H1 (cell line): ENCODE measurements at regions not wholly inside any gene's neighbourhood (a gene's known extent, or its start where the extent isn't known, plus 50 kb on each side); places are given as distances from the start of the nearest gene placed in this dataset.

Experiments
- CTCF ChIA-PET: fragments of 300-600 bp; sonication (Branson Sonifier 250); formaldehyde crosslinking; loops from one replicate; lab custom pipeline; 2021; ENCODE audit not compliant: partially characterized antibody; lab: Charles Lee
- POLR2A ChIA-PET: fragments of 300-600 bp; sonication (Branson Sonifier 250); formaldehyde crosslinking; loops from one replicate; lab custom pipeline; 2021; ENCODE audit warnings: inconsistent platforms; ENCODE audit not compliant: partially characterized antibody; lab: Charles Lee
- DNase-seq, 2 experiments: peaks; one replicate each; pipeline versions ENCODE4 v3.0.0 to v3.0.0-alpha.2; 2010 to 2022; ENCODE audit warnings: low spot score in 2 of 2, low read depth in 1 of 2, mixed read lengths in 1 of 2
- FAIRE-seq: peaks from 2 replicates; lab custom pipeline; 2011; peaks lifted over from hg19 to GRCh38; lab: Jason Lieb, UNC
- H2AFZ ChIP-seq: 2 replicates; pipeline ENCODE4 v1.8.1; 2012; ENCODE audit warnings: low read length, inconsistent platforms
- H2AK5ac ChIP-seq: 2 replicates; pipeline ENCODE4 v1.6.1; 2013; ENCODE audit warnings: low read depth, low read length
- H2BK120ac ChIP-seq: replicated peaks from 2 replicates; pipeline ENCODE3; 2013; ENCODE audit warnings: low read depth, low read length, inconsistent platforms
- H2BK12ac ChIP-seq: 2 replicates; pipeline ENCODE4 v1.6.1; 2013; ENCODE audit warnings: low read depth, low read length
- H2BK15ac ChIP-seq: 2 replicates; pipeline ENCODE4 v1.6.1; 2013; ENCODE audit warnings: low read length
- H2BK20ac ChIP-seq: 2 replicates; pipeline ENCODE4 v1.6.1; 2013; ENCODE audit warnings: low read length
- H2BK5ac ChIP-seq: 2 replicates; pipeline ENCODE4 v1.6.1; 2013; ENCODE audit warnings: low read depth, low read length
- H3K14ac ChIP-seq: 2 replicates; pipeline ENCODE4 v1.6.1; 2013; ENCODE audit warnings: inconsistent platforms; ENCODE audit not compliant: insufficient read length
- H3K18ac ChIP-seq: 2 replicates; pipeline ENCODE4 v1.6.1; 2013; ENCODE audit warnings: low read length; ENCODE audit errors: extremely low read depth
- H3K23ac ChIP-seq: 2 replicates; pipeline ENCODE4 v1.6.1; 2013; ENCODE audit warnings: inconsistent platforms; ENCODE audit not compliant: insufficient read length
- H3K23me2 ChIP-seq: 2 replicates; pipeline ENCODE4 v1.6.1; 2013; ENCODE audit warnings: low read depth, low read length
- H3K27ac ChIP-seq: 2 replicates; pipeline ENCODE4 v1.6.1; 2011; ENCODE audit warnings: low read depth, low read length, inconsistent platforms
- H3K27me3 ChIP-seq, 4 experiments: replicated peaks in 1 of 4; 1 replicate in 1 of 4; 2 replicates in 3 of 4; pipeline versions ENCODE4 v1.6.1 to v1.8.1; 2011 to 2013; ENCODE audit warnings: low read length in 3 of 4, mild to moderate bottlenecking in 3 of 4, inconsistent platforms in 2 of 4, mixed read lengths in 2 of 4, moderate library complexity in 1 of 4; ENCODE audit not compliant: control insufficient read depth in 3 of 4, insufficient read depth in 3 of 4; ENCODE audit errors: extremely low read depth in 1 of 4
- H3K36me3 ChIP-seq, 4 experiments: 2 replicates each; pipeline versions ENCODE4 v1.6.1 to v1.8.1; 2011 to 2013; ENCODE audit warnings: mild to moderate bottlenecking in 4 of 4, low read length in 3 of 4, moderate library complexity in 2 of 4, control low read depth in 1 of 4, inconsistent platforms in 1 of 4; ENCODE audit not compliant: insufficient read depth in 4 of 4, control insufficient read depth in 2 of 4
- H3K4ac ChIP-seq: replicated peaks from 2 replicates; pipeline ENCODE3; 2013; ENCODE audit warnings: low read length, low read depth, mixed read lengths, inconsistent platforms; ENCODE audit not compliant: insufficient read length
- H3K4me1 ChIP-seq, 4 experiments: replicated peaks in 1 of 4; 1 replicate in 1 of 4; 2 replicates in 3 of 4; pipeline versions ENCODE4 v1.6.1 to v1.8.1; 2011 to 2013; ENCODE audit warnings: low read length in 3 of 4, inconsistent platforms in 2 of 4, mixed read lengths in 1 of 4; ENCODE audit not compliant: insufficient read depth in 4 of 4, control insufficient read depth in 3 of 4
- H3K4me2 ChIP-seq, 2 experiments: 2 replicates each; pipeline versions ENCODE4 v1.6.1 to v1.8.1; 2011 to 2013; ENCODE audit warnings: low read depth in 2 of 2, low read length in 2 of 2, control low read depth in 1 of 2, inconsistent platforms in 1 of 2, mild to moderate bottlenecking in 1 of 2; ENCODE audit not compliant: insufficient read depth in 1 of 2
- H3K4me3 ChIP-seq, 4 experiments: fragments of 200-600, 300-600 bp in 1 of 4; sonication (generic), shearing (Covaris generic), sonication (Bioruptor Twin) in 1 of 4; 2 replicates each; pipeline versions ENCODE4 v1.5.1 to v1.8.1; 2011 to 2016; ENCODE audit warnings: low read length in 4 of 4, low read depth in 3 of 4, control low read depth in 2 of 4, inconsistent platforms in 2 of 4, mild to moderate bottlenecking in 2 of 4, mixed read lengths in 1 of 4, moderate library complexity in 1 of 4; ENCODE audit not compliant: insufficient read depth in 2 of 4; ENCODE audit errors: extremely low read depth in 1 of 4
- H3K56ac ChIP-seq: replicated peaks from 2 replicates; pipeline ENCODE3; 2013; ENCODE audit warnings: low read depth, mild to moderate bottlenecking, mixed read lengths, low read length, inconsistent platforms; ENCODE audit not compliant: insufficient read length
- H3K79me1 ChIP-seq: 2 replicates; pipeline ENCODE4 v1.6.1; 2013; ENCODE audit warnings: low read depth, low read length, control low read depth
- H3K79me2 ChIP-seq, 2 experiments: 2 replicates each; pipeline versions ENCODE4 v1.6.1 to v1.8.1; 2012 to 2013; ENCODE audit warnings: low read length in 2 of 2, mild to moderate bottlenecking in 2 of 2, inconsistent platforms in 1 of 2; ENCODE audit not compliant: insufficient read depth in 2 of 2, control insufficient read depth in 1 of 2
- H3K9ac ChIP-seq, 4 experiments: replicated peaks in 1 of 4; 1 replicate in 1 of 4; 2 replicates in 3 of 4; pipeline versions ENCODE4 v1.6.1 to v1.8.1; 2011 to 2013; ENCODE audit warnings: low read depth in 3 of 4, low read length in 3 of 4, control low read depth in 2 of 4, mild to moderate bottlenecking in 2 of 4, moderate library complexity in 2 of 4, inconsistent platforms in 1 of 4; ENCODE audit errors: extremely low read depth in 1 of 4
- H3K9me3 ChIP-seq, 2 experiments: 2 replicates each; pipeline versions ENCODE4 v1.6.1 to v1.8.1; 2012 to 2013; ENCODE audit warnings: mild to moderate bottlenecking in 2 of 2, moderate library complexity in 2 of 2, control low read depth in 1 of 2, inconsistent platforms in 1 of 2, low read depth in 1 of 2, low read length in 1 of 2, mixed read lengths in 1 of 2; ENCODE audit not compliant: insufficient read depth in 2 of 2
- H4K20me1 ChIP-seq, 2 experiments: replicated peaks in 1 of 2; 2 replicates each; pipeline versions ENCODE3 to v1.8.1; 2011 to 2013; ENCODE audit warnings: inconsistent platforms in 2 of 2, low read length in 2 of 2, mild to moderate bottlenecking in 1 of 2; ENCODE audit not compliant: insufficient read depth in 2 of 2, control insufficient read depth in 1 of 2
- H4K5ac ChIP-seq: 2 replicates; pipeline ENCODE4 v1.6.1; 2013; ENCODE audit warnings: low read length, low read depth, mixed read lengths, inconsistent platforms; ENCODE audit not compliant: insufficient read length
- H4K8ac ChIP-seq: 2 replicates; pipeline ENCODE4 v1.8.0; 2013; ENCODE audit warnings: mild to moderate bottlenecking, moderate library complexity, low read length, inconsistent platforms; ENCODE audit not compliant: insufficient read depth; ENCODE audit errors: extremely low read depth
- H4K91ac ChIP-seq: replicated peaks from 2 replicates; pipeline ENCODE3; 2013; ENCODE audit warnings: low read length, mixed read lengths, inconsistent platforms; ENCODE audit not compliant: insufficient read length
- ATF3 ChIP-seq: IDR thresholded peaks from 2 replicates; pipeline ENCODE4 v1.6.1; 2011; ENCODE audit warnings: low read depth, mild to moderate bottlenecking, low read length; ENCODE audit not compliant: insufficient read depth
- BACH1 ChIP-seq: IDR thresholded peaks from 2 replicates; pipeline ENCODE4 v1.6.1; 2012; ENCODE audit warnings: low read length, improper control_type of control experiment
- BRCA1 ChIP-seq: IDR thresholded peaks from 2 replicates; pipeline ENCODE4 v1.6.1; 2012; ENCODE audit warnings: low read depth, low read length, improper control_type of control experiment
- CHD2 ChIP-seq: IDR thresholded peaks from 2 replicates; pipeline ENCODE4 v1.6.1; 2012; ENCODE audit warnings: low read length, improper control_type of control experiment
- EGR1 ChIP-seq: IDR thresholded peaks from 2 replicates; pipeline ENCODE4 v1.6.1; 2011; ENCODE audit warnings: low read depth, low read length, borderline replicate concordance
- EZH2 ChIP-seq: fragments of 200-600 bp; sonication (generic); IDR thresholded peaks from 2 replicates; pipeline ENCODE4 v1.7.1; 2012; ENCODE audit warnings: low read depth, mild to moderate bottlenecking, moderate library complexity, low read length, inconsistent platforms; ENCODE audit not compliant: severe bottlenecking
- GABPA ChIP-seq: IDR thresholded peaks from 2 replicates; pipeline ENCODE4 v1.6.1; 2011; ENCODE audit warnings: mild to moderate bottlenecking, low read length, moderate library complexity, borderline replicate concordance; ENCODE audit not compliant: insufficient read depth
- KDM1A ChIP-seq: fragments of 200-600, 300-600 bp; sonication (generic); IDR thresholded peaks from 2 replicates; pipeline ENCODE4 v1.7.1; 2016; ENCODE audit warnings: mild to moderate bottlenecking, low read length, borderline replicate concordance
- NANOG ChIP-seq: IDR thresholded peaks from 2 replicates; pipeline ENCODE4 v1.6.1; 2011; ENCODE audit warnings: low read length, low read depth, mild to moderate bottlenecking, inconsistent platforms; ENCODE audit not compliant: insufficient read depth, poor library complexity, severe bottlenecking
- RBBP5 ChIP-seq: IDR thresholded peaks from 2 replicates; pipeline ENCODE4 v1.7.1; 2012; ENCODE audit warnings: low read depth, mild to moderate bottlenecking, inconsistent platforms, low read length, moderate library complexity, borderline replicate concordance
- SRF ChIP-seq: IDR thresholded peaks from 2 replicates; pipeline ENCODE4 v1.6.1; 2011; ENCODE audit warnings: mild to moderate bottlenecking, low read depth, low read length, moderate library complexity
- TAF1 ChIP-seq: IDR thresholded peaks from 2 replicates; pipeline ENCODE4 v1.6.1; 2011; ENCODE audit warnings: mild to moderate bottlenecking, low read depth, low read length
- TCF12 ChIP-seq: IDR thresholded peaks from 2 replicates; pipeline ENCODE4 v1.6.1; 2011; ENCODE audit warnings: low read depth, mild to moderate bottlenecking, low read length
- TEAD4 ChIP-seq: IDR thresholded peaks from 2 replicates; pipeline ENCODE4 v1.6.1; 2012; ENCODE audit warnings: low read depth, low read length, inconsistent platforms, mixed read lengths
- ZNF274 ChIP-seq: IDR thresholded peaks from 2 replicates; pipeline ENCODE4 v1.7.0; 2012; ENCODE audit warnings: low read length, borderline replicate concordance; ENCODE audit errors: extremely low read depth
- WGBS, 2 experiments: shearing (Covaris generic) in 1 of 2; methylation state at CpG; one replicate each; pipeline versions ENCODE4 v1.1.6 to v1.1.7; 2013 to 2015; ENCODE audit warnings: low lambda C conversion rate in 2 of 2, mixed read lengths in 2 of 2, inconsistent platforms in 1 of 2, low coverage in 1 of 2, missing lambda C conversion rate in 1 of 2; ENCODE audit not compliant: insufficient replicate concordance in 2 of 2, insufficient coverage in 1 of 2, insufficient read length in 1 of 2; ENCODE audit errors: extremely low coverage in 1 of 2, missing lambda C conversion rate in 1 of 2; 5-methylcytosine and 5-hydroxymethylcytosine counted together

GRCh38 chr2:41994233-41994637 lies 53.6 kb upstream of the PKDCC start:
- no peak overlapping the region for H2BK120ac ChIP-seq
- no peaks in the 10 kb centered on the region for H3K79me2 ChIP-seq
- peaks cover 0 to 3% (median 0%) of the 10 kb centered on the region in 4 experiments; a peak in 1 of 7 replicates for H3K4me1 ChIP-seq
- no peak overlapping the region for H3K4me2 ChIP-seq
- ChIA-PET CTCF (interaction anchor here (1.0 to 2.6 kb wide), 5 partner anchors 14 to 124 kb away, joined by 3 to 10 read pairs (median 6); no protein-coding TSS in a partner anchor), POLR2A (interaction anchor here (1.0 kb wide), 1 partner anchor 61 kb away, joined by 3 read pairs; no protein-coding TSS in a partner anchor)
- no peak overlapping the region for H3K23ac ChIP-seq
- H3K27me3 ChIP-seq, result no peaks in the 10 kb centered on the region
- H3K14ac ChIP-seq, result no peak overlapping the region
- H4K91ac ChIP-seq, result no peak overlapping the region
- H2BK5ac ChIP-seq, result no peak overlapping the region
- peaks cover 3% of the 10 kb centered on the region; the same call in 1 of the 2 replicates for H3K23me2 ChIP-seq
- H3K9ac ChIP-seq, result no peak overlapping the region
- DNase-seq (no peak), FAIRE-seq (no peak)
- no peaks in the 10 kb centered on the region for H3K36me3 ChIP-seq
- no peak overlapping the region for H3K4me3 ChIP-seq
- H3K79me1 ChIP-seq, result no peaks in the 10 kb centered on the region
- no peak overlapping the region for H4K5ac ChIP-seq
- H2AFZ ChIP-seq, result no peak overlapping the region
- no peak overlapping the region for H2AK5ac ChIP-seq
- H3K56ac ChIP-seq, result no peak overlapping the region
- no peak overlapping the region for H2BK15ac ChIP-seq
- H2BK12ac ChIP-seq, result no peak overlapping the region
- no peak overlapping the region for H4K8ac ChIP-seq
- no peaks in the 10 kb centered on the region for H4K20me1 ChIP-seq
- no peak overlapping the region for H3K27ac ChIP-seq
- H3K18ac ChIP-seq, result no peak overlapping the region
- H2BK20ac ChIP-seq, result no peak overlapping the region
- 96% methylated on average over 5 of the region's 5 CpGs; no CpG with 5 or more reads in 1 of the 2 experiments for WGBS, 2 experiments
- H3K4ac ChIP-seq, result no peak overlapping the region
- H3K9me3 ChIP-seq, result peaks cover 7 to 15% of the 10 kb centered on the region in 2 experiments; a peak in 3 of 4 replicates
- TF ChIP-seq EGR1 (no peak), BACH1 (no peak), CHD2 (no peak), TAF1 (no peak), BRCA1 (no peak), ATF3 (no peak), TCF12 (no peak), GABPA (no peak), KDM1A (no peak), EZH2 (no peak), SRF (no peak), TEAD4 (no peak), RBBP5 (no peak), ZNF274 (no peak), NANOG (no peak)
